HG03196 (cell line): ENCODE measurements at regions not wholly inside any gene's neighbourhood (a gene's known extent, or its start where the extent isn't known, plus 50 kb on each side); places are given as distances from the start of the nearest gene placed in this dataset.
"Not testable (repeated sequence)": the region's sequence is repeated elsewhere in the genome, so short reads cannot be mapped to it uniquely, and the experiment has no call there.

ENCODE experiments used
- ATAC-seq: cut with Tn5 transposase; IDR thresholded peaks from one replicate; pipeline ENCODE4 v1.9.1; 2021; ENCODE audit not compliant: unreplicated experiment

DNA sequence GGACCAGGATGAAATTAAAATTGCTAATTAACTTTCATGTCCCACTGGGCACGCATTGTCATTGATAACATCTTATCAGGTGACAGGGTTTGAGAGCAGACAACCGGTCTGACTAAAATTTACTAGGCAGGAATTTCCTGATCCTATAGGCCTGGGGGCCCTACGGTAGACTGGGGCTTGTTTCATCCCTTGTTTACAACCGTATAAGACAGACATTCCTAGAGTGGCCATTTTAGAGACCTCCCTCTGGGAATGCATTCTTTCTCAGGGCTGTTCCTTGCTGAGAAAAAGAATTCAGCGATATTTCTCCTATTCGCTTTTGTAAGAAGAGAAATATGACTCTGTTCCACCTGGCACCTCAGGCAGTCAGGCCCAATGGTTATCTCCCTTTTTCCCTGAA lies 1737.8 kb upstream of the ACO1 start:
- not testable (repeated sequence) for ATAC-seq

DNA sequence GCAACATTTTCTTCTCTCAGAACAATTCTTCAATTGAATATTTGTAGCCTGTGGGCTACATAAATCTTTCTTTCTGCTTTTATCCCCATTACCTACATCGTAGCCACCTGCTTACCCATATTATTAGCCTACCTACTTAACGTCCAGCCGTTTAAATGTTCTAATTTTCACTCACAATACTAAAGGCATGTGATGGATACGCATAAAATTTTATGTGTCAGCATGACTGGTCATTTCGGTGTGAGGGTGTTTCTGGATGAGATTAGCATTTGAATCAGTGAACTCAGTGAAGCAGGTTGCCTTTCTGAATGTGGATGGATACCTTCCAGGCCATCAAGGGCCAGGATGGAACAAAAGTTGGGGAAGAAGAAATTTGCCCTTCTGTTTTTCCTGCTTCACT lies 1722.5 kb upstream of the ACO1 start:
- no peak for ATAC-seq

DNA sequence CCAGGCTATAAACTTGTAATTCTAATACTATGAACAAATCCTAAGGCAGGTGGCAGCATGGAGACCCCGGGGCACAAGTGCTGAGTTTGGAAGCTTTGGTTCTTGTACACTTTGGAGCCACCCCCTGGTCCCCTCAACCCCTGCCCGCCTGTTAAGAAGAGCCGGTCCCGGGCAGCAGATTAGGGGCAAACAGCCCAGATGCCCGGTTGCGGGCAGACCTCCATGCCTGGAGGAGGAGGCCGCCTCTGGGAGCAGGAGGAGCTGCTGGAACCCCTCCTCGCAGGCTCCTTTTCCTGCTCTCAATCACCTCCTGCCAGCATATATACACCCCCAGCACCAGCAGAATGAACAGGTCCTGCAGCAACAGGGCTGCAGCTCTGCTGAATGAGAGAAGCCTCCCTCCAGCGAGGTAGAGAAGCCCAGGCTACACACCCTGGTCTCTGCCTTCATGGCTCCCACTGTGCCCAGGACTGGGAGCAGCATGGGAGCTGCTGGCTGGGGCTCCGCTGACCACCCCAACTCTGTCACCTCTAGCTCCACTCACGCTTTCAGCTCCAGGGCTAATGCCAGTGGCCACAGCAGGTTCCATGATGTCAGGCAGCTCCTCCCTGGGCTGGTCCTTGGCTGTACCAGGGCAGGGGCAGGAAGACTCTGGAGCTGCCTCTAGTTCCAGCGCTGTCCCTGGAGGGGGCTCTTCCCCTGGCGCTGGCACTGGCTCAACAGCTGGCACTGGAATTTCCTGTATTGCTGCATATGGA lies 1713.5 kb upstream of the ACO1 start:
- ATAC-seq = no peak

DNA sequence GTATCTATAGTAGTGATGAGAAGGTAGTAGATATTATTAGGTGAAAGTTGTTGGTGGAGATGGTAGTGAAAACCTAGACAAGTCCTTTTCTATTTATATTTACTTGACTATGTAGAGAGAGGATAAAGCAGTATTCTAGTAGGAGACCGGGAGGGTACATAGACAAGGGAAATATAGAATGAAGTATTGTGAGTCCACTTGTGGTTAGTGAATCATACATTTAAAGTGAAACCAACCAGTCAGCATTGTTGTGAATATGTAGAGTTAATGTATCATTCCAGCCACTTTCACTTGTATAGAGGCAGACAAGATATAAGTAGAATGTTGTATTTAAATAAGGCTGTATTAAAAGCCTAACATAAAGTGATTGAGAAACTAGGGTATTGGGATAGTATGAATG lies 1711.3 kb upstream of the ACO1 start:
- ATAC-seq = no peak

DNA sequence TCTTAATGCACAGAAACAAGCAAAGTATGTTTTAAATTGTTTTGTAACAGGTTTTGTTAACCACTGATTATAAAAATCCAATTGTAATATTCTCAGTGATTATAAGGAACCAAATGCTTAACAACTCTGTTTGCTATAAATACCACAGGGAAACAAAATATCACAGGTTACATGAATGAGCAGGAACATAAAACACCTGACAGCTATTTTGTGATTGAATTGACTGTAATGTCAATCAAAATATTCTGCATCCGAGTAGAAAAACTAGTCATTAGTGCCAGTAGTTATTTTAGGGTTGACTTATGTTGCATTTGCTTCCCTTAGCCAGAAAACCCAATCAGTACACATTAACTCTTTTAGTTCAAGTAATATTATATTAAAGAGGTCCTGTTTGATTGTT lies 1707.8 kb upstream of the ACO1 start:
- ATAC-seq = no peak

DNA sequence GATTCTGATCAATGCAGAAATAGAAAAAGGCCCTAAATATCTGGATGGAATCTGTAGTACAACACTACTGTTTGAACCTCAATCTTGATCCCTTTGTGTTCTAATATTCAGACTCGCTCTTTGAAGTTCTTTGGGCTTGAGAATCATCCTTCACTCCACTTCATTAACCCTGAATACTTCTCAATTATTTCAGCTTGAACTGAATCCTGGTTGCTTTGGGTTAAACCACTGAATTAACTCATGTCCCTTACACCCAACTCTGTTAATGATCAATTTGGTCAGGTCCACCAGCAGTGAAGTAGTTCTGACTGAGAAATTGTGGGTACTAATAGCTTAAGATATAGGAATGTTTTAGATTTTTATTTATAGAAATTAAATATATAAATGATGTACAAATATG lies 1707.2 kb upstream of the ACO1 start:
- no peak for ATAC-seq

DNA sequence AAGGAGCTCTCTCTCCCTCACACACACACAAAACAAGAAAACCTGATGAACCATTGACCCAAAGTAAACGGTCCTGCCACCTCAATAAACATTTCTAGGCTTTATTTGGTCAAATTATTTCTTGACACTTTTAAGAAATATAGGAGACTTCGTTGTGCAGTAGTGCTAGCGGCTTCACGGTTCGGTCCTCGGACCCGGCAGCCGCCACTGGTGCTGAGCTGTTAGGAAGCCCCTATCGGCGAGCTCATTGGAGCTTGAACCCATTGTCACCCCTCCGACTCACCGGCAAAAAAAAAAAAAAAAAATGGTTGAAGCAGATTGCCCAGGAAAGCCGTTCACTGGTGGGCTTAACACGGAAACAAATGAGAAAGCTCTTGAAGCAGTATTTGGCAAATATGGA lies 1695.6 kb upstream of the ACO1 start:
- no peak for ATAC-seq

DNA sequence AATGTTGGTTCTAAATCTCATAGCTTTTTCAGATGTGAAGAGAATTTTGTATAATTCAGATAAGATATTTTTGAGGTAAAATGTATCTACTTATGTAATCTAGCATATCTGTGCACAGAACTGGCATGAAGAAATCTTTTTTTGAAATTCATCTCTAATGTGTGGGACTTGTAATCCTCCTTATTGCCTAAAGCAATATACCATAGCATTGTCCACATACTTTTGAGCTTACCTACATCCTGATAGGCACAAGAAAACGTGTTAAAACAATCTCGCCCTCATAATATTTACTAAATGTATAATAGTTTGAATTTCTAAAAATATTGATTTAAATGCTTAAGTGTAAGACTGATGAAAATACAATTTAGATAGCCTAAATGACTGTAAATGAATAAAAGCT lies 1686.5 kb upstream of the ACO1 start:
- ATAC-seq = no peak

DNA sequence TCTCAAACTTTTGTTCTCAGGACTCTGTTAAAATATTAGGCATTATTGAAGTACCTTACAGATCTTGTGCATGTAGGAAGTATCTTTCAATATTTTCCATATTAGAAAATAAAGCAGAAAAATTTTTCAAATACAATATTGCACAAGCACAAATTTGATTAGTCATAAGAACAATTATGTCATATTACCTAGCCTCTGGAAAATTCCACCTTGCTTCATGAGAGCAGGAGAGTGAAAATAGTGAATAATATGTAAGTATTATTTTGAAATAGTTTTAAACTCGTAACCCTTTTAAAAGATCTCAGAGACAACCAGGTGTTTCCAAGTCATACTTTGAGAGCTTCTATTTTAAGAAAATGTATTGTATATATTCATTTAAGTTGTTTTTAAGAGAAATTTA lies 1672.9 kb upstream of the ACO1 start:
- no peak for ATAC-seq

DNA sequence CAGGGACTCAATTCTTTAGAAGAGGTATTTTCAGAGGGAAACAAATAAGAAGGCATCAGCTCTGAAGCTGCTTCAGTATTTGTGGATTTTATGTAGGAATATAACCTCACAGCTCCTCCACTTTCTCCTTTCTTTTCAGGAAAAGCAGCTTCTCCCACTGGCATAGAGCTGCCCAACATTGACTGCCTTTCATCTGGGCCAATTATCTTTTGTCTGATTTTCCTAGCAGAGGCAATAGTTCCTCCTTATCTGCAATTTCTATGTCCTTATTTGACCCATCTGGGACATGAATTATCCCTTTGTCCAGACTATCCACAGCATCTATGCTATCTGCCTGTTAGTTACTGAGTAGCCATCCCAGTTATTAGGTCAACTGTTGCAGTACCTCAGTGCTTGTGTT lies 1671.2 kb upstream of the ACO1 start:
- ATAC-seq = no peak

DNA sequence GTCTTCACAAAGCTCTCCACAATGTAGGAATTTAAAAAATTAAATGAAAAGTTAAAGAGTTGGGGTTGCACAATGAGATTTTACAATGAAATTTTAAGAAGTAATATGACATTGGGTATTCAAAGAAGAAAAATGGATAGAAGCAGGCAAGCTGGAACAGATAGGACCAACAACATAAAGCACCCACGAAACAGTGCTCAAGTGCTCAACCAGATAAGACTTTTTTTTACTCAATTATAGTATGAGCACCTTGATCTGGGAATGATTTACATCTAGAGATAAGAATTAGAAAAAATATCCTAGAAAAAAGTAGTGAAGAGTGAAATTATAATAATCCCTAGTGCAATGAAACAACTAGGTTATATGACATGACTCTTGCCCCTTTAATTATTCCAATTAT lies 1670.1 kb upstream of the ACO1 start:
- no peak for ATAC-seq

DNA sequence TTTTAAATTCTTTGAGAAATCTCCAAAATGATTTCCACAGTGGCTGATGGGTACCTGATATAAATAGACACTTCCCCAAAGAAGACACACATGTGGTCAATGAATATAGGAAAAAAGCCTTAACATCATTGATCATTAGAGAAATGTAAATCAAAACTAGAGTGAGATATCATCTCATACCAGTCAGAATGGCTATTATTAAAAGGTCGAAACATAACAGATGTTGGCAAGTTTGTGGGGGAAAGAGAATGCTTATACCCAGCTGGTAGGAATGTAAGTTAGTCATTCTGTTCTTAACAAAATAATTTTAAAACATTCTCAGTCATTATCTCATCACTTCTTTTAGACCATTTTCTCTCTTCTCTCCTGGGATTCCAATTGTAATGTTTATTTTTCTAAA lies 1666.0 kb upstream of the ACO1 start:
- ATAC-seq = no peak

DNA sequence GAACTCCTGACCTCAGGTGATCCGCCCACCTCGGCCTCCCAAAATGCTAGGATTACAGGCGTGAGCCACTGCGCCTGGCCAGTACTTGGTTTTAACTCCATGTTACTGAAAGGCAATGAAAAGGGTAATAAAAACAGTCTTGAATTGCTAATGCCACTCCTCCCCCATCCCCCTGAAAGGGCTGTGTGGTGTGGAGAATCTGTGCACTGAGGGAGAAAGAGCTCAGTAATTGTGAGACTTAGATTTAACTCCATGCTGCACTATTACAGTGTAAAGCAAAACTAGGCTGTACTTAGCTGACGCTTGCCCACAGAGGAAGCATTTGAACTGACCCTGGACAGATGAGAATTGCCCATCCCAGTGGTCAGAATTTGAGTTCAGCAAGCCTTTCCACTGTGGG lies 1662.4 kb upstream of the ACO1 start:
- ATAC-seq = no peak

DNA sequence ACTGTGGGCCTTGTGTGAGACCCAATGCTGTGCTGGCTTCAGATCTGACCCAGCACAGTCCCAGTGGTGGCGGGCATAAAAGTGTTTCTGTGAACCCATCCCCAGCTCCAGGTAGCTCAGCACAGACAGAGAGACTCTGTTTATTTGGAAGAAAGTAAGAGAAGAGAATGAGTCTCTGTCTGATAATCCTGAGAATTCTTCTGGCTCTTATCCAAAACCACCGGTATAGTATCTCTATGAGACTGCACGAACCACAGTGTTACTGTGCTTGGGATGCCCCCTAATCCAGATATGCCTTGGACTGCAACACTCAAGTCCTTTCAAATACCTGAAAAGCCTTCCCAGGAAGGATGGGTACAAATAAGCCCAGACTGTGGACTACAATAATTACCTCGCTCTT lies 1660.8 kb upstream of the ACO1 start:
- no peak for ATAC-seq

DNA sequence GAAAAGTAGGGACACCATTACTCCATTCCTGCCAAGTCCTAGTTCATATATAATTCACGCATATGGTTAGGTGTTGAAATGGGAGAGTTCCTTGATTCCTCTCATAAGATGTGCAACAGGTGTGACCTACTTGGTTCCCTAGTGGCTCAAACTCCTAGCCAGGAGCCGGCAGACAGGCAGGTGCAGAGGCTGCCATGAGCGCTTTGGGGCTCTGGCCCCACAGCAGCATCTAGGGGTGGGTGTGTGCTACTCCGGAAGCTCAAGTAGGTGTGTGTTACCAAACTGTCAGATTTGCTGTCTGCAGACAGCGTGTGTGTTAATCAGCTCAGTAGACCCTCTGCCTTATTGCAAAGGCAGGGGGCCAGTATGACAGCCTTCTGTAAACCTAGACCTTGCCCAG lies 1652.4 kb upstream of the ACO1 start:
- no peak for ATAC-seq

DNA sequence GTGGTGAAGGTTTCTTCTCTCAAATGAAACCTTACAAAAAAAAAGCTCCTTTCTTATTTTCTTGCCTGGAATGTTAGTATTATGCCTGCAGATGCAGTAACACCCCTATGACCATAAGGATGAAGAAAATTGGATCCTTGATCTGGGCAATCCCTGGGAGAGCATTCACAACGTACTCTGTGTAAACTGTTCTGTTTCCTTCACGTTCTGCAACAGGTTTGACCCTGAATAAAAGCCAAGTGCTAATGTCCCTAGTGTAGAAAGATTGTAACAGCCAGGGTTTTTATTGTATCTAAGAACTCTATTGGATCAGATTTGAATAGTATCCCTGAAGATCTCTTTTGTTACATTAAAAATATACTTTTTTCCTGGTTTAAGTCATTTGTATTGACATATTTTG lies 1639.6 kb upstream of the ACO1 start:
- ATAC-seq = no peak

DNA sequence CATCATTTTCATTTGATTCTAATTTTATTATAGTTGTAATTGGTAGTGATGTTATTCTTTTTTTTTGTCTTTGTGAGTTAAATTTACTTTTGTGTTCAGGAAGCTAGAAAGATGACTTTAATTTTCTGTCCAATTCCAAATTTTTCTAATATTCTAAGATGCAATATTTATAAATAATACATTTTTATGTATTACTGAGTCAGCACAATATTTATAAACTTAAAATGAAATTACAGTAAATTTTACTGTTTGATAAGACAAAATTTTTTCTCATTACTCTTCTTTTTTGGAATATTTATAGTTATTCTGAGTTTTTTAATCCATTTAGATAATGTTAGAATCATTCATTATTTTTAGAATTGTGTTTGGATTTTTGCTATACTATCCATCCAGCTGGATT lies 1637.9 kb upstream of the ACO1 start:
- no peak for ATAC-seq

DNA sequence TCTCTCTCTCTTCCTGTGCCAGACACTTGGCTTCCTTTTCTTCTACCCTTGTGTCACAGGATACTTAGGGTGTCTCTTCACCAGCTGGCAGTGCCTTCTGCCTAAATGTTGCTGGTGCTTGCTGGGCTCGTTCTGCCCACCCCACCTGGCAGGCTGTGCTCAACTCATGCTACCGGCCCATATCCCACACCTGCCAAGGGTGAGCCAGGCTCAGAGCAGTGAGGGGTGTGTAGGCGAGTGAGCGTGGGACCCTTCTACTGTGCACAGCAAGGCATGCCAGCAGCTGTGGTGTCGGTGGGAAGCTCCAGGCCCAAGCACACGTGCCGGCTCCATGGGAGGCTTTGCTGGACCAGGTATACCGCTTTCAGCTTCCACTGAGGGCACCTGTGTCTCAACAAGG lies 1626.7 kb upstream of the ACO1 start:
- ATAC-seq = no peak

DNA sequence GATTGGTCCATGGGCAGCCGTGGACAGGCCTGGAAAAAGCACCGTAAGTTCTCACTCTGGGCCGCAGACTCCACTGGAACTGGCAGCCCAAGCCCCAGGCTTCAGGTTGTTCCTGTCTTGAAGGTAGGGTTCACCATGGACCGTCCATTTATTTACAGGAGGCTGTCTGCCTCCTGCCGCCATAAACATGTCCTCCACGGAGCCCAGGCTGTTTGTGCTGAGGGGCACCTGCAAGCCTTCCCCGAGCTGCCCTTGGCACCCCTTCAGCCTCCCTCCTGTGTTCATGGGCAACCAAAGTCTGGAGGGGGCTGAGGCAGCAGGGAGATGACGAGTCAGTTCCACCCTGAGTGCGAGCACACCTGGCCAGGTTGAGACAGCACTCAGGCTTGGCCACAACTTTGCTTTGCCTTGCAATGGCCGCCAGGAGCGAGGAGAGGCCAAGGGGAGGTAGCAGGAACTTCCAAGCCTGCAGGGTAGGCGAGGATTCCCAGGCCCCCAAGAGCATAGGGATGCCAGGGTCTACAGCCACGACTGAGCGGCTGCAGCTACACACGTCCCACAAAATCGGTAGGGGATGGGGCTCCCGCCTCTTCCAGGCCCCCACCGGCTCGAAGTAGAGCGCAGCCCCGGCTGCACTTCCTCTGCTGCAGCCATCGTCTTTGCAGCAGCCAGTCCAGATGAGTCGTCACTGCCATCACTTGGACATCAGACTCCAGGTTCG lies 1625.6 kb upstream of the ACO1 start:
- ATAC-seq = no peak

DNA sequence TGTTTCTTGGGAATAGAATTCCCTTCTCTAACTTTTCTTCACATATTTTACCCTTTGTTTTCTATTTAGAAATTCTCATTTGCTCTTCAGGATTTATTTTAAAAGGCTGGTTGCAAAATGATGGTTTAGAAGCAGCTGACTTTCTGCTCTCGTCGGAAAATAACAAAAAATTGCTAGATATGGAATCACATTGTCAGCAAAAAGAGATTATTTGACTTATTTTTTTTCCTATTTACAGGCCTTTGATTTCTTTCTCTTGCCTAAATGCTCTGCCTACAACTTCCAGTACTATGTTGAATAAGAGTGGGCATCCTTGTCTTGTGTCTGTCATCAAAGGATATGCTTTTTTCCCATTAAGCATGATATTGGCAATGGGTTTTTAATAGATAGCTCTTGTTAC lies 1619.1 kb upstream of the ACO1 start:
- no peak for ATAC-seq

DNA sequence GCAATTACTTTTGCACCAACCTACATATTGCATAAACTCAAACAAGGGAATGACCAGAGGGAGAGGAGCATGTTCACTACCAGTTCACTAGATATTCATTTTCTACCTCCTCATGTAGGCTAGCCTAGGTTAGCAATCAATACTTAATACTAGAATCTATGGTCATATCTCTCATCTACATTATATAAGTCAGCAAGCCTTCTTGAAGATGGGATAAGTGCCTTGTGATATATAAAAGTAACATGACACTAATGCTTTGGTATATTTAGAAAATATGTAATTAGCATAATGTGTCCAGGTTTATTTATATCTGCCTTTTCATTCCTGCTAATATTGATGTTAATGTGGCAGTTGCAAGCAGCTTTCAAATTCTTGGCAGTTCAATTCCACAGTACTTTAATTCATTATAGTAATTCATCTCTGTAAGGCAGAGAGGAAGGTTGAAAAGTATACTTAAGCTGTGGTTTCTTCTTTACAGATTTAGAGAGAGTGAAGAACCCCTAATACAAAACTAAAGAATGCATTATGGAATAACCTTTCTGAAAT lies 1613.2 kb upstream of the ACO1 start:
- no peak for ATAC-seq

DNA sequence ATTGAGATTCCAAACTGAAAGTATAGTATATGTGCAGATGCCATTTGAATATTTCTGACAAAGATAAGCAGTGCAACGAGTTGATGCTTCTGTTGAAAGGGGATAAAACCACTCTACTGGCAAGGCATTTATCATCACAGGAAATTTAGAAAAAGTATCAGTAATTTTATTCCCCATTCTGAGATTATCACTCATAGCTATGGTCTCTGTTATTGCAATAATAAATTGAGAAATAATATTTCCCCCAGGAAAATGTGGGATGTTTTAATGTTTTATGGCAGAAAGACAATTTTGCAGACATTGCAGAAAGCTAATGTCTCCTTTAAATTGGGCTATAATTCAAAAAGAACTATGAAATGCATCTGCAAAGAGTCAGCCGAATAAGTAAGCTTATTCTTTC lies 1612.7 kb upstream of the ACO1 start:
- ATAC-seq = no peak

DNA sequence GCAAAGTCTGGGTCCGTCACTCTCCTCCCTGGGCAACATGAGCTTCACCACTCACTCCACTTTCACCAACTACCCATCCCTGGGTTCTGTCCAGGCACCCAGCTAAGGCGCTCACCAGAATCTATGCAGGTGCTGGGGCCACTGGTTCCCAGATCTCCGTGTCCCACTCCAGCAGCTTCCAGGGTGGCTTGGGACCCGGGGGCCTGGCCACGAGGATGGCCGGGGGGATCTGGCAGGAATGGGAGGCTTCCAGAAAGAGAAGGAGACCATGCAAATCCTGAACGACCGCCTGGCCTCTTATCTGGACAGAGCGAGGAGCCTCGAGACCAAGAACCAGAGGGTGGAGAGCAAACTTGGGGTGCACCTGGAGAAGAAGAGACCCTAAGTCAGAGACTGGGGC lies 1611.0 kb upstream of the ACO1 start:
- no peak for ATAC-seq
